ENCODE measurements at regions not wholly inside any gene's neighbourhood (a gene's known extent, or its start where the extent isn't known, plus 50 kb on each side); places are given as distances from the start of the nearest gene placed in this dataset.
A peak's percentile ranks its signal among the peaks of the same experiment; 100 is the strongest.

- no peaks in the 10 kb centered on the region for H3K9me3 ChIP-seq
- TF ChIP-seq EP300 (IDR thresholded peaks at IDR 0.05) = no peak
- no peaks in the 10 kb centered on the region for H3K27me3 ChIP-seq
- no peaks in the 10 kb centered on the region for H3K36me3 ChIP-seq
- H3K4me3 ChIP-seq = no peak overlapping the region
- no peak for DNase-seq (ENCODE audit: low spot score in 2 of 2)
- 28 to 43% methylated on average over 3 of the region's 3 CpGs for WGBS, 2 donors
- no peak overlapping the region for H3K27ac ChIP-seq
- peaks cover 0 to 14% (median 4%) of the 10 kb centered on the region in 4 donors for H3K4me1 ChIP-seq
These were observed 212.3 kb upstream of the PRDM1 start for GRCh38 chr6:105873799-105874198.

- Histone ChIP-seq H3K4me3 (no peak overlapping the region), H3K4me1 (peaks cover 0 to 14% (median 4%) of the 10 kb centered on the region in 4 donors), H3K9me3 (no peaks in the 10 kb centered on the region), H3K27me3 (no peaks in the 10 kb centered on the region), H3K36me3 (no peaks in the 10 kb centered on the region), H3K27ac (peak overlapping the region in 2 of 4 donors; percentile 0 to 12)
- 12 to 19% methylated on average over 2 of the region's 2 CpGs for WGBS, 2 donors
- DNase-seq (ENCODE audit: low spot score in 2 of 2) = no peak
- TF ChIP-seq EP300 (IDR thresholded peaks at IDR 0.05) = peak in 1 of 2 donors; percentile 21
- no peak for TF ChIP-seq CTCF (IDR thresholded peaks at IDR 0.05)
- no peak for TF ChIP-seq POLR2A (IDR thresholded peaks at IDR 0.05)
These were observed 212.9 kb upstream of the PRDM1 start for GRCh38 chr6:105873211-105873704.

GRCh38 chr6:105872249-105872648, 213.9 kb upstream of the PRDM1 start:
- peak in 1 of 2 donors; percentile 48 for DNase-seq (ENCODE audit: low spot score in 2 of 2)
- WGBS, 2 donors = 50 to 74% methylated on average over 4 of the region's 4 CpGs
- Histone ChIP-seq H3K9me3 (no peaks in the 10 kb centered on the region), H3K4me1 (peaks cover 0 to 14% (median 4%) of the 10 kb centered on the region in 4 donors), H3K27me3 (no peaks in the 10 kb centered on the region), H3K27ac (no peak overlapping the region), H3K4me3 (no peak overlapping the region), H3K36me3 (no peaks in the 10 kb centered on the region)
- TF ChIP-seq POLR2A (IDR thresholded peaks at IDR 0.05) (no peak), EP300 (IDR thresholded peaks at IDR 0.05) (peak; percentile 77 to 86)

GRCh38 chr6:105871542-105871941, 214.6 kb upstream of the PRDM1 start:
- Histone ChIP-seq H3K9me3 (no peaks in the 10 kb centered on the region), H3K4me1 (peaks cover 0 to 14% (median 4%) of the 10 kb centered on the region in 4 donors), H3K27me3 (no peaks in the 10 kb centered on the region), H3K36me3 (no peaks in the 10 kb centered on the region), H3K27ac (peak overlapping the region in 1 of 4 donors; percentile 18), H3K4me3 (no peak overlapping the region)
- WGBS, 2 donors = 73 to 82% methylated on average over 5 of the region's 5 CpGs
- DNase-seq (ENCODE audit: low spot score in 2 of 2) = no peak
- no peak for TF ChIP-seq POLR2A (IDR thresholded peaks at IDR 0.05)
- TF ChIP-seq EP300 (IDR thresholded peaks at IDR 0.05) = no peak
- no peak for TF ChIP-seq CTCF (IDR thresholded peaks at IDR 0.05)

- H3K4me3 ChIP-seq = no peak overlapping the region
- peak overlapping the region in 1 of 4 donors; percentile 7 for H3K27ac ChIP-seq
- H3K27me3 ChIP-seq = no peaks in the 10 kb centered on the region
- H3K36me3 ChIP-seq = no peaks in the 10 kb centered on the region
- no peak for DNase-seq (ENCODE audit: low spot score in 2 of 2)
- peaks cover 0 to 14% (median 4%) of the 10 kb centered on the region in 4 donors for H3K4me1 ChIP-seq
- no peaks in the 10 kb centered on the region for H3K9me3 ChIP-seq
- 70 to 80% methylated on average over 5 of the region's 5 CpGs for whole genome bisulfite sequencing, 2 donors
- no peak for TF ChIP-seq POLR2A (IDR thresholded peaks at IDR 0.05)
- no peak for TF ChIP-seq CTCF (IDR thresholded peaks at IDR 0.05)
- TF ChIP-seq EP300 (IDR thresholded peaks at IDR 0.05) = no peak
These were observed 216.2 kb upstream of the PRDM1 start for GRCh38 chr6:105869835-105870440.

GRCh38 chr6:105868823-105869460, 217.2 kb upstream of the PRDM1 start:
- no peaks in the 10 kb centered on the region for H3K27me3 ChIP-seq
- TF ChIP-seq EP300 (IDR thresholded peaks at IDR 0.05) (no peak), POLR2A (IDR thresholded peaks at IDR 0.05) (no peak), CTCF (IDR thresholded peaks at IDR 0.05) (no peak)
- no peak overlapping the region for H3K4me3 ChIP-seq
- DNase-seq (ENCODE audit: low spot score in 2 of 2) = no peak
- no peaks in the 10 kb centered on the region for H3K9me3 ChIP-seq
- 96 to 98% methylated on average over 2 of the region's 2 CpGs for WGBS, 2 donors
- no peak overlapping the region for H3K27ac ChIP-seq
- H3K36me3 ChIP-seq = no peaks in the 10 kb centered on the region
- H3K4me1 ChIP-seq = peaks cover 0 to 14% (median 4%) of the 10 kb centered on the region in 4 donors
